ENCODE measurements at regions not wholly inside any gene's neighbourhood (a gene's known extent, or its start where the extent isn't known, plus 50 kb on each side); places are given as distances from the start of the nearest gene placed in this dataset.

- TF ChIP-seq CTCF (IDR thresholded peaks at IDR 0.05; ENCODE audit: control insufficient read depth, extremely low read depth, insufficient read depth): no peak
- no peak overlapping the region for H3K4me3 ChIP-seq (ENCODE audit: low read depth, low read length)
- no peak for DNase-seq (ENCODE audit: low read depth)
Measured at GRCh38 chr10:111677759-111678158, 505.8 kb downstream of the GPAM start.

GRCh38 chr10:111686796-111687195 is 496.8 kb downstream of the GPAM start:
- no peak for DNase-seq (ENCODE audit: low read depth)
- TF ChIP-seq CTCF (IDR thresholded peaks at IDR 0.05; ENCODE audit: control insufficient read depth, extremely low read depth, insufficient read depth): no peak
- no peak overlapping the region for H3K4me3 ChIP-seq (ENCODE audit: low read depth, low read length)

GRCh38 chr10:111698711-111699110 is 484.9 kb downstream of the GPAM start:
- TF ChIP-seq CTCF (IDR thresholded peaks at IDR 0.05; ENCODE audit: control insufficient read depth, extremely low read depth, insufficient read depth): no peak
- no peak overlapping the region for H3K4me3 ChIP-seq (ENCODE audit: low read depth, low read length)
- no peak for DNase-seq (ENCODE audit: low read depth)

- no peak for TF ChIP-seq CTCF (IDR thresholded peaks at IDR 0.05; ENCODE audit: control insufficient read depth, extremely low read depth, insufficient read depth)
- DNase-seq (ENCODE audit: low read depth): no peak
- H3K4me3 ChIP-seq (ENCODE audit: low read depth, low read length): no peak overlapping the region
Measured at GRCh38 chr10:111703986-111704385, 479.6 kb downstream of the GPAM start.

GRCh38 chr10:111705021-111705420 is 478.5 kb downstream of the GPAM start:
- H3K4me3 ChIP-seq (ENCODE audit: low read depth, low read length): no peak overlapping the region
- DNase-seq (ENCODE audit: low read depth): no peak
- no peak for TF ChIP-seq CTCF (IDR thresholded peaks at IDR 0.05; ENCODE audit: control insufficient read depth, extremely low read depth, insufficient read depth)

GRCh38 chr10:111706331-111706730 is 477.2 kb downstream of the GPAM start:
- TF ChIP-seq CTCF (IDR thresholded peaks at IDR 0.05; ENCODE audit: control insufficient read depth, extremely low read depth, insufficient read depth): no peak
- no peak for DNase-seq (ENCODE audit: low read depth)
- no peak overlapping the region for H3K4me3 ChIP-seq (ENCODE audit: low read depth, low read length)

GRCh38 chr10:111707076-111707475 is 476.5 kb downstream of the GPAM start:
- no peak for DNase-seq (ENCODE audit: low read depth)
- no peak overlapping the region for H3K4me3 ChIP-seq (ENCODE audit: low read depth, low read length)
- no peak for TF ChIP-seq CTCF (IDR thresholded peaks at IDR 0.05; ENCODE audit: control insufficient read depth, extremely low read depth, insufficient read depth)

Data from LNCaP clone FGC (cell line).